C4-2B (cell line): ENCODE measurements at regions not wholly inside any gene's neighbourhood (a gene's known extent, or its start where the extent isn't known, plus 50 kb on each side); places are given as distances from the start of the nearest gene placed in this dataset.

Source experiments
- ZFX ChIP-seq: fragments of 450-650 bp; IDR thresholded peaks from 2 replicates; pipeline ENCODE4 v1.6.1; 2017
- TF ChIP-seq, protein P1 (sequence below): fragments of 450-650 bp; conservative IDR thresholded peaks from 2 replicates; pipeline ENCODE4 v1.5.1; 2017; ENCODE audit warnings: mild to moderate bottlenecking

GRCh38 chr4:146063143-146063542, 112.4 kb upstream of the LSM6 start:
- TF ChIP-seq, protein P1, sequence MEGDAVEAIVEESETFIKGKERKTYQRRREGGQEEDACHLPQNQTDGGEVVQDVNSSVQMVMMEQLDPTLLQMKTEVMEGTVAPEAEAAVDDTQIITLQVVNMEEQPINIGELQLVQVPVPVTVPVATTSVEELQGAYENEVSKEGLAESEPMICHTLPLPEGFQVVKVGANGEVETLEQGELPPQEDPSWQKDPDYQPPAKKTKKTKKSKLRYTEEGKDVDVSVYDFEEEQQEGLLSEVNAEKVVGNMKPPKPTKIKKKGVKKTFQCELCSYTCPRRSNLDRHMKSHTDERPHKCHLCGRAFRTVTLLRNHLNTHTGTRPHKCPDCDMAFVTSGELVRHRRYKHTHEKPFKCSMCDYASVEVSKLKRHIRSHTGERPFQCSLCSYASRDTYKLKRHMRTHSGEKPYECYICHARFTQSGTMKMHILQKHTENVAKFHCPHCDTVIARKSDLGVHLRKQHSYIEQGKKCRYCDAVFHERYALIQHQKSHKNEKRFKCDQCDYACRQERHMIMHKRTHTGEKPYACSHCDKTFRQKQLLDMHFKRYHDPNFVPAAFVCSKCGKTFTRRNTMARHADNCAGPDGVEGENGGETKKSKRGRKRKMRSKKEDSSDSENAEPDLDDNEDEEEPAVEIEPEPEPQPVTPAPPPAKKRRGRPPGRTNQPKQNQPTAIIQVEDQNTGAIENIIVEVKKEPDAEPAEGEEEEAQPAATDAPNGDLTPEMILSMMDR, result no peak
- TF ChIP-seq ZFX, result no peak
